ENCODE measurements at regions not wholly inside any gene's neighbourhood (a gene's known extent, or its start where the extent isn't known, plus 50 kb on each side); places are given as distances from the start of the nearest gene placed in this dataset.

DNA sequence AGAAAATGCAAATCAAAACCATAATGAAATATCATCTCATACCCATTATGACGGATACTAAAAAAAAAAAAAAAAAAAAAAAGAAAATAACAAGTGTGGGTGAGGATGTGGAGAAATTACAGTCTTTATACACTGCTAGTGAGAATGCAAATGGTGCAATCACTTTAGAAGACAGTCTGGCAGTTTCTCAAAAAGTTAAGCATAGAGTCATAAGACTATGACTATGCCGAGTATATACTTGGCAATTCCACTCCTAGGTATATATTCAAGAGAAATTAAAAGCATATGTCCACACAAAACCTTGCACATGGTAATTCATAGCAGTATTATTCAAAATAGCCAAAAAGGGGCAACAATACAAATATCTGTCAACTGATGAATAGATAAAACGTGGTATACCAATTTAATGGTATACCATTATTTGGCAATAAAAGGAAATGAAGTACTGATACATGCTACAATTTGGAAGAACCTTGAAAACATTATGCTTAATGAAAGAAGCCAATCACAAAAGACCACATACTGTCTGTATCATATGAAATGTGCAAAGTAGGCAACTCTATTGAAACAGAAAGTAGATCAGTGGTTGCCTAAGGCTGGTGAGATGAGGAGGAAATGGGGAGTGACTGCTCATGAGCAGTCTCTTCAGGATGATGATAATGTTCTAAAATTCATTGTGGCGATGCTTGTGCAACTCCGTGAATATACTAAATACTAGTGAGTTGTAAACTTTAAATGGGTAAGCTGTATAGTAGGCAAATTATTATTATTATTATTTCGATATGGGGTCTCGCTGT is 90.1 kb upstream of the NANOS1 start:
- H2BK12ac ChIP-seq (ENCODE audit: low read depth, low read length), result no peak overlapping the region
- H4K91ac ChIP-seq (replicated peaks; ENCODE audit: insufficient read length, low read length), result no peak overlapping the region
- no peak overlapping the region for H3K27ac ChIP-seq (ENCODE audit: low read depth, low read length)
- peaks cover 0 to 5% (median 2%) of the 10 kb centered on the region in 4 experiments; a peak in 1 of 7 replicates for H3K4me1 ChIP-seq (replicated peaks in 1 of 4; ENCODE audit: control insufficient read depth in 3 of 4, insufficient read depth in 4 of 4, low read length in 3 of 4)
- CTCF ChIA-PET (ENCODE audit: partially characterized antibody), result no interaction called here
- no peak overlapping the region for H3K4me2 ChIP-seq (ENCODE audit: insufficient read depth in 1 of 2, low read depth in 2 of 2, low read length in 2 of 2)
- H3K36me3 ChIP-seq (ENCODE audit: control insufficient read depth in 2 of 4, insufficient read depth in 4 of 4, low read length in 3 of 4), result no peaks in the 10 kb centered on the region
- H2BK120ac ChIP-seq (replicated peaks; ENCODE audit: low read depth, low read length), result no peak overlapping the region
- TF ChIP-seq, protein P1, sequence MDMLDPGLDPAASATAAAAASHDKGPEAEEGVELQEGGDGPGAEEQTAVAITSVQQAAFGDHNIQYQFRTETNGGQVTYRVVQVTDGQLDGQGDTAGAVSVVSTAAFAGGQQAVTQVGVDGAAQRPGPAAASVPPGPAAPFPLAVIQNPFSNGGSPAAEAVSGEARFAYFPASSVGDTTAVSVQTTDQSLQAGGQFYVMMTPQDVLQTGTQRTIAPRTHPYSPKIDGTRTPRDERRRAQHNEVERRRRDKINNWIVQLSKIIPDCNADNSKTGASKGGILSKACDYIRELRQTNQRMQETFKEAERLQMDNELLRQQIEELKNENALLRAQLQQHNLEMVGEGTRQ (IDR thresholded peaks at IDR 0.05; ENCODE audit: low read length), result no peak
- no peak for TF ChIP-seq BACH1 (IDR thresholded peaks at IDR 0.05; ENCODE audit: low read length)
- TF ChIP-seq RAD21 (IDR thresholded peaks at IDR 0.05 in 1 of 2, conservative IDR thresholded peaks at IDR 0.05 in 1 of 2; ENCODE audit: low read depth in 2 of 2, low read length in 2 of 2), result no peak
- TF ChIP-seq CBX8 (IDR thresholded peaks at IDR 0.05; ENCODE audit: borderline replicate concordance, low read depth, low read length), result no peak
- TF ChIP-seq EZH2 (IDR thresholded peaks at IDR 0.05; ENCODE audit: low read depth, low read length, severe bottlenecking), result no peak
- H4K20me1 ChIP-seq (replicated peaks in 1 of 2; ENCODE audit: control insufficient read depth in 1 of 2, insufficient read depth in 2 of 2, low read length in 2 of 2), result no peaks in the 10 kb centered on the region
- no peaks in the 10 kb centered on the region for H3K79me2 ChIP-seq (ENCODE audit: control insufficient read depth in 1 of 2, insufficient read depth in 2 of 2, low read length in 2 of 2)
- no peaks in the 10 kb centered on the region for H3K23me2 ChIP-seq (ENCODE audit: low read depth, low read length)
- H3K18ac ChIP-seq (ENCODE audit: extremely low read depth, low read length), result no peak overlapping the region
- no peak overlapping the region for H3K4ac ChIP-seq (replicated peaks; ENCODE audit: insufficient read length, low read depth, low read length)
- H2BK20ac ChIP-seq (ENCODE audit: low read length), result no peak overlapping the region
- no peak overlapping the region for H3K4me3 ChIP-seq (ENCODE audit: extremely low read depth in 1 of 4, insufficient read depth in 2 of 4, low read depth in 3 of 4, low read length in 4 of 4)
- POLR2A ChIA-PET (ENCODE audit: partially characterized antibody), result no interaction called here
- H4K8ac ChIP-seq (ENCODE audit: extremely low read depth, insufficient read depth, low read length), result no peak overlapping the region
- H2AFZ ChIP-seq (ENCODE audit: low read length), result no peak overlapping the region
- H2AK5ac ChIP-seq (ENCODE audit: low read depth, low read length), result no peak overlapping the region
- H3K56ac ChIP-seq (replicated peaks; ENCODE audit: insufficient read length, low read depth, low read length), result no peak overlapping the region
- no peak overlapping the region for H3K14ac ChIP-seq (ENCODE audit: insufficient read length)
- H3K27me3 ChIP-seq (replicated peaks in 1 of 4; ENCODE audit: control insufficient read depth in 3 of 4, extremely low read depth in 1 of 4, insufficient read depth in 3 of 4, low read length in 3 of 4), result no peaks in the 10 kb centered on the region
- no peak overlapping the region for H3K9ac ChIP-seq (replicated peaks in 1 of 4; ENCODE audit: extremely low read depth in 1 of 4, low read depth in 3 of 4, low read length in 3 of 4)
- H3K79me1 ChIP-seq (ENCODE audit: low read depth, low read length), result no peaks in the 10 kb centered on the region
- H2BK5ac ChIP-seq (ENCODE audit: low read depth, low read length), result no peak overlapping the region
- 85% methylated on average over 6 of the region's 7 CpGs; no CpG with 5 or more reads in 1 of the 2 experiments for WGBS, 2 experiments (ENCODE audit: extremely low coverage in 1 of 2, insufficient coverage in 1 of 2, insufficient read length in 1 of 2, insufficient replicate concordance in 2 of 2, low coverage in 1 of 2, low lambda C conversion rate in 2 of 2, missing lambda C conversion rate in 1 of 2)
- no peak for DNase-seq (ENCODE audit: low read depth in 1 of 2, low spot score in 2 of 2)
- H2BK15ac ChIP-seq (ENCODE audit: low read length), result no peak overlapping the region
- H4K5ac ChIP-seq (ENCODE audit: insufficient read length, low read depth, low read length), result no peak overlapping the region
- no peak for FAIRE-seq
- no peaks in the 10 kb centered on the region for H3K9me3 ChIP-seq (ENCODE audit: insufficient read depth in 2 of 2, low read depth in 1 of 2, low read length in 1 of 2)
- H3K23ac ChIP-seq (ENCODE audit: insufficient read length), result no peak overlapping the region

Measured in H1 (cell line).